GM18909 (cell line): ENCODE measurements at regions not wholly inside any gene's neighbourhood (a gene's known extent, or its start where the extent isn't known, plus 50 kb on each side); places are given as distances from the start of the nearest gene placed in this dataset.
"Not testable (repeated sequence)": the region's sequence is repeated elsewhere in the genome, so short reads cannot be mapped to it uniquely, and the experiment has no call there.

Experiments used
- ATAC-seq: cut with Tn5 transposase; IDR thresholded peaks from one replicate; pipeline ENCODE4 v1.9.1; 2021; ENCODE audit warnings: mild to moderate bottlenecking; ENCODE audit not compliant: unreplicated experiment, poor library complexity

DNA sequence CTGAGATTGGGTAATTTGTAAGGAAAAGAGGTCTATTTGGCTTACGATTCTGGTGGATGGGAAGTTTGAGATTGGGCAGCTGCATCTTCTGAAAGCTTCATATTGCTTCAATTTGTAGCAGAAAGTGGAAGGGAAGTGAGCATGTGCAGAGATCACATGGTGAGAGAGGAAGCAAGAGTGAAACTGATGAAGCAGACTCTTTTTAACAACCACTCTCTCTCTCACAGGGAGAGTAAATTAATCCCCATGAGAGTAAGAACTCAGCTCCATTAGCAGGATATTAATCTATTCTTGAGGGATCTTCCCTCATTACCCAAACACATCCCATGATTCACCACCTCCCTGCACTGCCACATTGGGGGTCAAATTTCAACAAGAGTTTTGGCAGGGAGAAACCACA, 298.5 kb upstream of the CELF4 start:
- no peak for ATAC-seq

DNA sequence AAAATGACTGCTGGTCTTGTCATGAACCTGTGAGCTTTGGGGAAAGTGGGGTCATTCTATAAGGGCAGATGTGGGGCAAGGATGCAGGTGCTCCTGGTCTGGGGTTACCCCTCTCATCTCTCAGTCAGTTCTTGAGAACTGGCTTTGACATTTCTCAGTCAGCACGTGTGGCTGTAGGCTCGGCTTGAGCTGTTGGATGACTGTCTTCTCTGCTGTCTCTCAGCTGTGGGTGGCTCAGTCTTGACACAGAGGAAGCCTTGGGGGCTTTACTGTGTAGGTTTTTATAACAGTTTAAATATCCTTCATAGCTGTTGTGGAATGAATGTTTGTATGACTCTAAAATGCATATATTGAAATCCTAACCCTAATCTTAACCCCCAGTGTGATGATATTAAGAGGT, 296.4 kb upstream of the CELF4 start:
- no peak for ATAC-seq

DNA sequence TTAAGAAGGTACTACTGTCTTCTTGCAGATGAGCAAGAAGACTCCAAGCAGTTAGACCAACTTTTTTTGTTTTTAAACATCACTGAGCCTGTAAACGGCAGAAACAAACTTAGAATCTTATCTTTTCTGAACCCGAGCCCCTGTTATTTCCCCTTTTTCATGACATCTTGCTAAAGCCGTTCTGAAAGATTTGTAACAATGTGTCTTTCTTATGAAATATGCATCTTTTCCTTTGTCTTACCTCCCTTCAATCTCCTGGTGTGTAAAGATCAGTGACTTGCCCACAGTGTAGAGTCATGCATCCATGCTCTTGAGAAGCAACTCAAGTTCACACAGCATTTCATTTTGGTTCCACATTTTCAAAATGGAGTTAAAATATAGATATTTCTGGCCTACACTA, 288.8 kb upstream of the CELF4 start:
- ATAC-seq, result no peak

DNA sequence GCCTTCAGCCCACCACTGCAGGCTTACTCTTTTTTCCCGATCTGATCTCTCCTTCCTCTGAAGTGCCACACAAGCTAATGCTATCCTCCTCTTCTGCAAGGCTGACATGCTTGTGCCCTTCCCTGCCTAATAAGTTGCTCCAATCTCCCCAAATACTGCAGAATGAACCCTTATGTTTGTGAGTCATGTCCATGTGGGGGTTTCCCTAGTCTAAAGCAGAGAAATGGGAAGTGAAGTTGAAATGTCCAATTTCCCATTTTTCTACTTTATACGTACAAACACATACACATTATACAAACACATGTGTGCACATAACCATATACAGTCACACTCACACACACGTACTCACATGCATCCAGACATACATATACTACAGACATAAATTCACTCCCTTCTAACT, 288.1 kb upstream of the CELF4 start:
- no peak for ATAC-seq

DNA sequence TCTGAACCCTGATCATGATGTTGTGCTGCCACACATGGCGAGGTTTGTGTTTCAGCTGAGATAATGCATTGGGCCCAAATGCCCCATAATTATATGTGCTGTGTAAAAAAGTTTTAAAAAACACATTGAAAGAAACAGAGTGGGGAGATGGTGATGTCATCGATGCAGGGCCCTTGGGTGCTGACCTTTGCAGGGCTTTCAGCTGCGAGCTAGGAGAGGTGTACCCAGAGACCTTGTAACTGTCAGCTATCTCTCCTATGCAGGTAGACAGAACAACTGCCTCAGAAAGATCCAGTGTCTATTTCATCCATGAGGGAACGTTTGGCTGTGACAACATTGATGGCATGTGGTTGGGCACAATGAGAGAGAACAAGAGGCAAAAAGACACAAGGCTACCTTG, 286.9 kb upstream of the CELF4 start:
- ATAC-seq, result no peak

DNA sequence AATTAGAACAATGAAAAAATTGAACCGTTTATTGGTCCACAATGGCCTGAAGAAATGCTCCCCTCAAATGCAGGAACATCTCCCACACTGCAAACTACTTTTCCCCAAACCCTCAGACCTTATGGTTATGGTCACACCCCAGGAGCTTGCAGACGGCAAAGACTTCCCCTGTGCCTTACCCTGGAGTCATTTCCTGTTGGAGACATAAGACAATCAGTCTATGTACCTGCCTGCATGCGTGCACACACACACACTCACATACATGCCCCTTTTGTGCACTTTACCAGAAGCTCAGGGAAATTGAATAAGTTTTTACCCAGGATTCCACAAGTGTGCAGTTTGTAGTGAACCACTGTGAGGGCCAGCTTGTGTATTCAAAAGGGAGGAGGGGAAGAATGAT, 281.9 kb upstream of the CELF4 start:
- ATAC-seq, result no peak

DNA sequence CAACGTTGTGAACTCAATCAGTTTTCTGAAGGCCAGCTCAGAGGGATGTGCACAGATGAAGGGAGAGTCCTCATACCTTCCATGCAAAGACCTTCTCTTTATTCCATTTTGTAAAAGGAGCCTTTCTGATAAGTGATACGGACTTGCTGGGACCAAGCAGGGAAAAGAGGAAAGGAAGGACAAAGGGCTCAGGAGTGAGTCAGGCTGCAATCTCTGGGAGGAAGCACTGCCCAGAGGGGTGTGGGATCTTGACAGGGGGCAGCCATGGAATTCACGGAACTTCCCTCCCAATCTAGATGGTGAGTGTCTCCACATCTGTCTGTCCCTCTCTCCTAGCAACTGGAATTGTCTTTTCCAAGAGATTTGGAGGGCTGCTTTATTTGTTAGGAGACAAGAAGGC, 281.4 kb upstream of the CELF4 start:
- ATAC-seq, result no peak

DNA sequence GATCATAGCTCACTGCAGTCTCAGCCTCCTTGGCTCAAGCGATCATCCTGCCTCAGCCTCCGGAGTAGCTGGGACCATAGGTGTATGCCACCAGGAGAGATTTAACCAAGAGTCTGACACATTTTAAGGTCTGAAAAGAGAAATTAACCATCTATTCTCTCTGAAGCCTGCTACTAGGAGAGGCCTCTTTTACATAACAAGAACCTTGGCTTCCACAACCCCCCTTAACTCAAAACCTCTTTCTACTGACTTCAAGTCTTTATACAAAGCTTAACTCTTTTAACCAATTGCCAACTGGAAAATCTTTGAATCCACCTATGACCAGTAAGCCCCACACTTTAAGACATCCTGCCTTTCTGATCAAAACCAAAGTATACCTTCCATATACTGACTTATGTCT, 279.9 kb upstream of the CELF4 start:
- no peak for ATAC-seq

DNA sequence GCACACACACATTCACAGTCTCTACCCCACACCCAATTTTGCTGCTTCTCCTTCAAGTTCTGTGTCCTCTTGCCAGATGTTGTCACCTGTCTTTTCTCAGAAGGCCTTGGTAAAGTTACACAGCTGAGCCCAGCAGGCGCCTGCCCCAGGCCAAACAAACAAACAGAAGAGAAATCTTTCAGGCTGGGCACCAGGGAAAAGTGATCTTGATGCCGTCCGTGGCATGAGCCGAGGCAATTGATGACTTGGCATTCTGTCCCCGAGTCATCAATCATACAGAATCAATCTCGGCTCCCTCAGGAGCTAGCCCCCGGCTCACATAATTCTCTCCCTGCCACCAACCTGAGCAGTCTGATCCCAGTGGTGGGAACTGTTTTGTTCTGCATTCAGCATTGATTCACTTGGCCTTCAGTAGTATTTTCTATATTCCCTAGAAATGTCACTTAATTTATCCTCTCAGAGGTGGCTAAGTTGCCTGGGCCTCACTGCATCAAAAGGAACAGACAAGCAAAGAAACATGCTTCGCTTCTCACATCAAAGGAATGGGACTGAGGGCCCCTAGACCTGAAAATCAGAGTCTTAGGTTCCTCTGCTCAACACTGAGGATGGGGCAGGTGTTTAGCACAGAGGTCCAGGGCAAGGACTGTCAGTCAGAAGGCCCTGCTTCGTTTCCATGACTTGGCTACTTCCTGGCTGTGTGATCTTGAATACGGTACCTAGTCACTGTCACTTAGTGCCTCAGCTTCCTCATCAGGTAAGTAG, 278.8 kb upstream of the CELF4 start:
- ATAC-seq, result no peak

DNA sequence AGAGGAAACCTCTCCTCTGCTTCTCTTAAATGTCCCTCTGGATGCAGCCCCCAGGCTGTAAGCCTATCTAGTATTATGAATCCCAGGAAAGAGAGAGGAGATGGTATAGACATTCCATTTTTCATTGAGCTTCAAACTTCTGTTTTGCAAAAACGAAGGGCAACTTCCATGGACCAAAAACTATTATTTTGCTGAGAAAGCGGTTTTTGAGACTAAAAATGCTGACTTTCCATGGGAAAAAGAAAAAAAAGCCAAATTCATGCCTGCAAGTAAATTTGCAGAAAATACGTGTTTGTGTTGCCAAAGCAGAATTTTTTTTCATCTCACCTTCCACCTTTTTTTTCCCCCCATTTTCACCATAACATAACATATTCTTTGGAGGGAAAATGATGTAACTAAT, 272.5 kb upstream of the CELF4 start:
- no peak for ATAC-seq

DNA sequence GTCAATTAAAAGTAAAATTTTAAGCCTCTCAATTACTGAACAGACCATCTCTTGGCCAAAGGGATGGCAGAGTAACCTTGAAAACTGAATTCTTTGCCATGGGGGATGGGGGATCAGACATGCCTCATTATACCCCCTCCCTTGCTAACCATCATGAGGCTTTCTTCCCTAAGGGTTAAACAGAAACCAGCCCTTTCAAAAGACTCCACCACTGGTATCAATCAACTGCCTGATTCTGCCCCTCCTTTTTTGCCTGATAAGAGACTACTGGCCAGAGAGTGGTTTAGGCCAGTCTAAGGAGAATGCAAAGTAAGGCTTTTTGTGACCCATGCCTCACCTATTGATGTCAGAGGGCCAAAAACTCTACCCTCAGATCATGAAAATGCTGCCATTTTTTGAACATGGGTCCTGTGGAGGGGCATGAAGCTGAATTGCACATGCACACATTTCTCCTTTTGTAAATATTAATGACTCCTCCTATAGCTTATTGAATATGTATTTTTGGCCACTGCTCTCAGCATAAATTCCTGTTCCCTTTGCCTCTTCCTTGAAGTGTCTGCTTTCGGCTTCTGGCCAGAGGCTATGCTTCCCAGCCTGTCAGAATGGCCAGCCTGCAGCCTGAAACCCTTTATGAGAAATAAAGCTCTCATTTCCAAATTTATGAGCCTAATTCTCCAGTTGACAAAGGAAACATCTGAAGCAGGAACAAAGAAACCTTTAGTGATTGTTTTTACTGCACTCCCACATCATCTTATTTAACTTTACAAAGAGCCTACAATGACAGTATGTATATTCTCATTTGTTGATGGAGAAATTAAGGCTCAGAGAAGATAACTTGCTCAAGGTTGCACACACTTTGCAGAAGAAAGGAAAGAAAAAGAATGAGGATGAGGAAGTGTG, 270.7 kb upstream of the CELF4 start:
- no peak for ATAC-seq

DNA sequence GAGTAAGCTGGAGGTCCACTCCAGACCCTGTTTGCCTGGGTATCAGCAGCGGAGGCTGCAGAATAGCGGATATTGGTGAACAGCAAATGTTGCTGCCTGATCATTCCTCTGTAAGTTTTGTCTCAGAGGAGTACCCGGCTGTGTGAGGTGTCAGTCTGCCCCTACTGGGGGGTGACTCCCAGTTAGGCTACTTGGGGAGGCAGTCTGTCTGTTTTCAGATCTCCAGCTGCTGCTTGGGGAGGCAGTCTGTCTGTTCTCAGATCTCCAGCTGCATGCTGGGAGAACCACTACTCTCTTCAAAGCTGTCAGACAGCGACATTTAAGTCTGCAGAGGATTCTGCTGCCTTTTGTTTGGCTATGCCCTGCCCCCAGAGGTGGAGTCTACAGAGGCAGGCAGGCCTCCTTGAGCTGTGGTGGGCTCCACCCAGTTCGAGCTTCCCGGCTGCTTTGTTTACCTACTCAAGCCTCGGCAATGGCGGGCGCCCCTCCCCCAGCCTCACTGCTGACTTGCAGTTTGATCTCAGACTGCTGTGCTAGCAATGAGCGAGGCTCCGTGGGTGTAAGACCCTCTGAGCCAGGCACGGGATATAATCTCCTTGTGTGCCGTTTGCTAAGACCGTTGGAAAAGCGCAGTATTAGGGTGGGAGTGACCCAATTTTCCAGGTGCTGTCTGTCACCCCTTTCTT, 266.6 kb upstream of the CELF4 start:
- not testable (repeated sequence) for ATAC-seq

DNA sequence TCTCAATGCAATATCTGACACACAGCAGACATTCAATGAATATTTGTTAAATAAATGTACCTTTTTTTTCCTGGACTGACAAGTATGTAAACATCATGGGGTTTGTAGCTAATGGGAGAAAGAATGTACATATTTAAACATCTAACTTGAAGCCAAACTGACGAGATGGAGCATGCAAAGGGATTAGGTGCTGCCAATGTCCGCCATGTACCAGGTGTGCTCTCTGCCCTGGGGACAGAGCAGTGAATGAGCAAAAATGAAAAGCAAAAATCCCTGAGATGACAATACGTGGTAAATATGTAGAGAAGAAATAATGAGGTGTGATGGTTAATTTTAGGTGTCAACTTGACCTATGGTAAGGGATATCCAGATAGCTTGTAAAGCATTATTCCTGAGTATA, 247.4 kb upstream of the CELF4 start:
- ATAC-seq, result no peak

DNA sequence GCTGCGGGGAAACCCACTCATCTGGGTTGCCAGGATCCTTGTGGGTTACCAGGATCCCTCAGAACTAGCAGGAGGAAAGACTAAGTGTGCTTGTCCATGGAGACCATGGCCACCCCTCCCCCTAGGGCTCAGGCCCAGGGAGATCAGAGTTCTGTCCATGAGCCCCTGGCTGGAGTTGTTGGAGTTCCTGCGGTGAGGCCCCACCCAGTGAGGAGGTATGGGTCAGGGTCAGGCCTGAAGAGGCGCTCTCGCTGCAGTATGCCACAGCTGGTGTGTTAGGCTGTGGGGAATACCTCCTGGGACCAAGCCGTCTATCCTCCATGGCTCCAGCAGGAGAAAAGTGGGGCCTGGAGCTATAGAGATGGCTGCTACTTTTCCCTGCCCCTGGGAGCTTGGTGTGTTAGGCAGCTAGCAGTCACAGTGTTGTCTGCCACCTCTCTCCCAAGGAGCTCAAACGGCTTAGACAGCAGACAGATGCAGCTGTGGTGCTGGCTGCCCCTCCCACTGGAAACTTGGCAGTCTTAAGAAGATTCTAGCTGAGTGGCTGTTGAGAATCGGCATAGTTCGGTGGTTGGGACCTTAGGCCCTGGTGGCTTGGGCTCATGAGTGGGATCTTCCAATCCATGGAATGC, 240.3 kb upstream of the CELF4 start:
- no peak for ATAC-seq

DNA sequence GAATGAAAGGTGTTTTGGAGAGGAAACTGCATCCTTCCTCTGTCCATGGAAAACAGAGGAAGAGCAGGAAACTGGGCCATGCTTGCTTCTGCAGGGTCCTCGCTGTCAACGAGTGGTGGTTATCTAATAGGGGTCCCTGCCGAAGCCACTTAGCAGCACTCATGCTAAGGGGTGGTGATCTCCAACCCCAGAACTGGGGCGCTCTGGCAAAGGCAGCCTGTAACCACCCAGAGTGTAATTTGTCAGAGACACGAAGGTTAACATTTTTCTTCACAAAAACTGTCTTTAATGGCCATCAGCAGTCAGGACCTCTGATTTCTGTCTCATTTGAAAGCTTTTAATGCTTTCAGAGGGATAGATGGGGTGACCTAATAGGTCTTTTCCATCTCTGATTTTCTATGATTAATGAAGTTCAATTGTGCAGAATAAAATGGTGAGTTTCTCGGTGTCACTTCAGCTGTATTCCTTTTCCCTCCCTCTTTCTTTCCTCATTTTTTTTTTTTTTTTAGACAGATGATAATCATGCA, 231.3 kb upstream of the CELF4 start:
- ATAC-seq, result no peak

DNA sequence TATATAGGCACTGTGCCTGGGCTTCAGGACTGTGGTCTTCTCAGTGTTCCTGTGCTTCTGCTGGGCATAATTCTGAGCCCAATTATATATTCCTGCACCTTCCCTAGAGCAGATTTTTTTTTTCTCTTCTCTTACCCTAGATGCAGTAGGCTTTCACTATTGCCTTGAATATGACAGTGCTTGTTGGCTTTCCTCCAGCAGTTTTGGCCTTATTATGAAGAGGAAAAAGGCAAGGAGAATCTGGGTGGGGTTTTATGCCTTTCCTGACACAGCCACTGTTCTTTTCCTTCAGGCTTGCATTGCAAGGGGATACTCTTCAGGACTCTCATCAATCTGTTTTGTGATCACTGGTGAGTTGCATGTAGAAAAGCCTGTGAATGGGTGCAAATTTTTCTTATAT, 221.9 kb upstream of the CELF4 start:
- ATAC-seq, result no peak

DNA sequence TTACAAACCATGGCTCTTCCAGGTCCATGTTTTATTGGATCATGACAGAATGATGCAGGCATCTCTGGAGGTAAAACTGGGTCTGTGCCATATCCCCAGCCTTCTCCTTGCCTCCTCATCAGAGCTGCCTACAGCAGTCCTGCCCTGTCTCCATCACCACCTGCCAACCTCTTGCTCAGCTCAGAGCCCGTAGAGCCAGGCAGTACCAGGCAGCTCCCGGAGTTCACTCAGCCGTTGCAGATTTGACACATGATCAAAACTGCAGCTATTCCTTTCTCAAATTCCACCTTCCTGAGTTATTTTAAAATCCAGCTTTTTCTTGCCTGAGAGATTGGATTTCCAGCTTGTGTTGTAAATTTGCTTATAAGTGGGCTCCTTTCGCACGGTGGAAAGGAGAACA, 218.2 kb upstream of the CELF4 start:
- no peak for ATAC-seq

DNA sequence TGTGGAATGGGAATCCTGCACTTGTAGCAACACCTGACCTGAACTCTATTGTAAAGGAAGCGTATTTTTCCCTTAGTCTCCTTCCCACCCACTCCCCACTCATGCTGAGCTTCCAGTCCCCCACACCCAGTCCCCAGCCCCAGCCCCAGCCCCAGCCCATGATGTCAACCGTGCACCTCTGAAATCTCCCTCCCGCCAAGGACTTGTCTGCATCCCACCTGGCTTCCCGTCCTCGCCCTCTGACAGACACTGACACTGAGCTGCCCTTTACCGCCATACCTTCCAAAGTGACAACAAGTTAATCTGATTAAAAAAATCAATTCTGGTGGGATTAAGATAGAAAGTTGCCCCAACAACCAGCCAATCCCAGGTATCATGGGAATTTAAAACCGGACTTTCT, 213.6 kb upstream of the CELF4 start:
- no peak for ATAC-seq

DNA sequence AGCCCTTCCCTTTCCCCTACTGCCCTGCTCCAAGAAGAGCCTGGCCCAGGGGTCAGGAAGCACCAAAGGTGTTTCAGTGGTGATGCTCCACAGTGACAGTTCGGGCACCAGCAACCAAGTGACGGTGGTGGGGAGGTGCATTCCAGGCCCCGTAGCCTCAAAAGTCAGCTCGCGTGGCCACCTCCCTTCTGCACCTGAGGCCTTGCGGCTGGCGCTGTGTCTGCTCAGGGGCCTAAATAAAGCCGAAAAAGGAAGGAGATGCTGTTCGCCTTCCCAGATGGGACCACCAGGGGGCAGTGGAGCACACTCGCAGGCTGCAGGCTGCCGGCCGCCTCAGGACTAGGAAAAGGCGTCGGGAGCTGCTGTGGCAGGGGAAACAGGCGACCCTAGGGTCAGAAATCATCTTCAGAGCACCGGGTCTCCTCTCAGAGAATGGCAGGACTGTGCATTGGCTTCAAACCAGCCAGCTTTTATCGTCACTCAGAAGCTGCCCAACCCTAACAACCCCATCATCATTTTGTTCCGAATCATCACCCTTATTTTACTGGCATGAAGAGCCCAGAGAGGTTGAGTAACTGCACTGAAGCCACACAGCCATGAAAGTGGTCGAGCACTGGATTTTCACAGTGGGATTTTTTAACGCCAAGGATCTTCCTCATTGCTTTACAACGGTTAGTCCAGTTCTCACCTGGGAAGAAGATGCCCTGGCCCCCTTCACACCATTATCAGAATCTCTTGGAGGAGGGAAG, 213.0 kb upstream of the CELF4 start:
- peak; percentile 89 for ATAC-seq

DNA sequence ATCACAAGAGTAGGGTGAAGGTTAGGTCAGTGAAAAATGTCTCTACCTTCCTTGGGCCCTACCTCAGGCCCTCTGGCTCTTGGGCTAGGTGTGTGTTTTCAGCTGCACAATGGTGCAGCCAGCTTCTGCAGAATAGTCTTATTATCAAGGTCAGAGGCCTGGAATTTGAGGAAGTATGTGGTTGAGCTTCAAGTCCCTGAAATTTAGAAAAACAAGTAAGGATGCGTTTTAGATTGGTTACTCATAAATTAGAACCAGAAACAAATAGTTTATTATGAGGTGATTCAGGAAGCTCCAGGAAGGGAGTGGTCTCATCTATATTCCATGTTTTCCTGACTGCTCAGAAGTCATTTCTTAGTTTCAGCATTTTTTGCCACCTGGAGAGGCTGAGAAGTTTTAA, 204.2 kb upstream of the CELF4 start:
- ATAC-seq, result no peak
